AG04450 (cell line): ENCODE measurements at regions not wholly inside any gene's neighbourhood (a gene's known extent, or its start where the extent isn't known, plus 50 kb on each side); places are given as distances from the start of the nearest gene placed in this dataset.
"Not testable (repeated sequence)": the region's sequence is repeated elsewhere in the genome, so short reads cannot be mapped to it uniquely, and the experiment has no call there.

Source experiments
- CTCF ChIA-PET: fragments of 300-600, 350-600 bp; formaldehyde crosslinking; extraction: SDS; loops from one replicate; lab custom pipeline; 2022; ENCODE audit warnings: antibody characterized with exemption, inconsistent platforms; lab: Charles Lee
- POLR2A ChIA-PET: fragments of 350-600 bp; formaldehyde crosslinking; extraction: SDS; loops from one replicate; lab custom pipeline; 2021; ENCODE audit warnings: antibody characterized with exemption, inconsistent platforms; lab: Yijun Ruan, JAX
- DNase-seq: peaks from one replicate; pipeline ENCODE4 v3.0.0-alpha.2; 2011; ENCODE audit warnings: low read depth, low spot score
- H3K27ac ChIP-seq: one replicate; pipeline ENCODE4 v1.5.1; 2012; ENCODE audit warnings: low read depth, low read length, control low read depth
- H3K27me3 ChIP-seq: one replicate; pipeline ENCODE4 v1.6.0; 2012; ENCODE audit warnings: low read length; ENCODE audit not compliant: control insufficient read depth, insufficient read depth
- H3K4me3 ChIP-seq: 2 replicates; pipeline ENCODE4 v1.5.1; 2011; ENCODE audit warnings: mild to moderate bottlenecking, low read depth, low read length, control low read depth
- H3K9me3 ChIP-seq: 2 replicates; pipeline ENCODE4 v1.5.1; 2012; ENCODE audit warnings: low read length; ENCODE audit not compliant: control insufficient read depth, insufficient read depth
- TF ChIP-seq, protein P1 (sequence below): IDR thresholded peaks from 2 replicates; pipeline ENCODE4 v1.5.1; 2011; ENCODE audit warnings: low read depth, low read length, control low read depth, inconsistent platforms

DNA sequence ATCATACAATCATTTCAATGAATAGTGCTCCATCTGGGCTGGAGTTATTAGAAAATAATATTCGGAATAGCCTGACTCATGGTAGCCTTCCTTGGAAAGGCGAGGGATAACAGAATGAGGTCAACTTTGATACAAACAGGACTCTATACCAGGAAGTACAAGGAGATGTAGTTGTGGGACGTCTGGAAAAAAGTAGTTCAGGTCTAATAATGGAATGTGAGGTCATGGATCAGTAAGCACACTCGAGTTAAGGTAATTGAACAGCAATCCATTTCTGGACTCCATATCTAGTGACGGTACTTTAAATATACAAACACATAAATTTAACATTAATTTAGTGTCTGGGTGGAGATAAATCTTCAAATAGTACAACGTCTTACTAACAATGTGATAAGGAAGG is 1204.0 kb upstream of the ADGRB3 start:
- Histone ChIP-seq H3K4me3 (no peak overlapping the region), H3K27ac (no peak overlapping the region), H3K27me3 (no peaks in the 10 kb centered on the region), H3K9me3 (peaks cover 3% of the 10 kb centered on the region; the same call in 1 of the 2 replicates)
- DNase-seq, result no peak
- ChIA-PET POLR2A (no interaction called here), CTCF (no interaction called here)
- TF ChIP-seq, protein P1, sequence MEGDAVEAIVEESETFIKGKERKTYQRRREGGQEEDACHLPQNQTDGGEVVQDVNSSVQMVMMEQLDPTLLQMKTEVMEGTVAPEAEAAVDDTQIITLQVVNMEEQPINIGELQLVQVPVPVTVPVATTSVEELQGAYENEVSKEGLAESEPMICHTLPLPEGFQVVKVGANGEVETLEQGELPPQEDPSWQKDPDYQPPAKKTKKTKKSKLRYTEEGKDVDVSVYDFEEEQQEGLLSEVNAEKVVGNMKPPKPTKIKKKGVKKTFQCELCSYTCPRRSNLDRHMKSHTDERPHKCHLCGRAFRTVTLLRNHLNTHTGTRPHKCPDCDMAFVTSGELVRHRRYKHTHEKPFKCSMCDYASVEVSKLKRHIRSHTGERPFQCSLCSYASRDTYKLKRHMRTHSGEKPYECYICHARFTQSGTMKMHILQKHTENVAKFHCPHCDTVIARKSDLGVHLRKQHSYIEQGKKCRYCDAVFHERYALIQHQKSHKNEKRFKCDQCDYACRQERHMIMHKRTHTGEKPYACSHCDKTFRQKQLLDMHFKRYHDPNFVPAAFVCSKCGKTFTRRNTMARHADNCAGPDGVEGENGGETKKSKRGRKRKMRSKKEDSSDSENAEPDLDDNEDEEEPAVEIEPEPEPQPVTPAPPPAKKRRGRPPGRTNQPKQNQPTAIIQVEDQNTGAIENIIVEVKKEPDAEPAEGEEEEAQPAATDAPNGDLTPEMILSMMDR, result no peak

DNA sequence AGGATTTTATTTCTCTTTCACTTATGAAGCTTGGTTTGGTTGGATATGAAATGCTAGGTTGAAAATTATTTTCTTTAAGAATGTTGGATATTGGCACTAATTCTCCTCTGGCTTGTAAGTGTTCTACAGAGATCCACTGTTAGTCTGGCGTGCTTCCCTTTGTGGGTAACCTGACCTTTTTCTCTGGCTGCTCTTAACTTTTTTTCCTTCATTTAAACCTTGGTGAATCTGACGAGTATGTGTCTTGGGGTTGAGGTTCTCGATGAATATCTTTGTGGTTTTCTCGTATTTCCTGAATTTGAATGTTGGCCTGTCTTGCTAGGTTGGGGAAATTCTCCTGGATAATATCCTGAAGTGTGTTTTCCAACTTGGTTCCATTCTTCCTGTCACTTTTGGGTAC is 1208.4 kb upstream of the ADGRB3 start:
- H3K4me3 ChIP-seq, H3K27me3 ChIP-seq, H3K27ac ChIP-seq, H3K9me3 ChIP-seq, CTCF ChIA-PET, DNase-seq, POLR2A ChIA-PET: not testable (repeated sequence)

DNA sequence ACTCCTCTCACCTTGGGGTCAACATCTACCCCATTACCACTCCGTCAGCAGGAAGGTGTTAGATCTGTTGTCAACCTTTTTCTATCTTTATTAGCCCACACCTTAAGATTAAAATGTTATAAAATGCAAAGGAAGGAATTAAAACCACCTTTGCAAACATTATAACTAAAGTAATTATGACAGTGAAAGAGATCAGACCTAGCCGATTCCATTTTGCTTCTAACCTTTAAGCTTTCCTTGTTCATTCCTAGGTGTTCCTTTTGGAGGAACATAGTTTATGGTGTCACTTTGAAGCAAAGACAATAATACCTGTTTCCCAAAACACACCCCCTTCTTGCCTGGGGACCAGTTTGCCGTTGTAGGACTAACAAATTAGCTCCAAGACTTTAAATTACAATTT is 1223.0 kb upstream of the ADGRB3 start:
- H3K4me3 ChIP-seq, result no peak overlapping the region
- CTCF ChIA-PET, result no interaction called here
- H3K27me3 ChIP-seq, result no peaks in the 10 kb centered on the region
- DNase-seq, result no peak
- POLR2A ChIA-PET, result no interaction called here
- H3K27ac ChIP-seq, result no peak overlapping the region
- TF ChIP-seq, protein P1, result no peak
- no peaks in the 10 kb centered on the region for H3K9me3 ChIP-seq

DNA sequence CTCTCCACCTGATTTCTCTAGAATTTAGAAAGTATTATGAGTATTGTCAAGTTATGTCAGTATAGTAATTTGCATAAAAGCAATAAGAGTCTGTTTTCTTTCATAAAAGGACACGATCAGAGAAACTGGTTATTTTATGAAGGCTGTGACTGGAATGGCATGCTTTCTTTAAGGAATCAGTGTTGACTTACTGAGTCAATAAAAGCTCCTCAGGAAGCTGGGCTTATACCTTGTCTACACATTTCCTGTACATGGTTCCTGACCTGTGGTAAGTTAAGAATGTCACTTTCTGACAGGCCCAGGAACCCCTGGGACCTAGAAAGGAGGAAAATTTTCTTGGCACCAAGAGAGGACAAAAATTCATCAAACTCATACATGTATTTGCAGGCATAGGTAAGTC is 1224.0 kb upstream of the ADGRB3 start:
- Histone ChIP-seq H3K27me3 (no peaks in the 10 kb centered on the region), H3K4me3 (no peak overlapping the region), H3K9me3 (no peaks in the 10 kb centered on the region), H3K27ac (no peak overlapping the region)
- POLR2A ChIA-PET, result no interaction called here
- CTCF ChIA-PET, result no interaction called here
- DNase-seq, result no peak
- TF ChIP-seq, protein P1, result no peak

DNA sequence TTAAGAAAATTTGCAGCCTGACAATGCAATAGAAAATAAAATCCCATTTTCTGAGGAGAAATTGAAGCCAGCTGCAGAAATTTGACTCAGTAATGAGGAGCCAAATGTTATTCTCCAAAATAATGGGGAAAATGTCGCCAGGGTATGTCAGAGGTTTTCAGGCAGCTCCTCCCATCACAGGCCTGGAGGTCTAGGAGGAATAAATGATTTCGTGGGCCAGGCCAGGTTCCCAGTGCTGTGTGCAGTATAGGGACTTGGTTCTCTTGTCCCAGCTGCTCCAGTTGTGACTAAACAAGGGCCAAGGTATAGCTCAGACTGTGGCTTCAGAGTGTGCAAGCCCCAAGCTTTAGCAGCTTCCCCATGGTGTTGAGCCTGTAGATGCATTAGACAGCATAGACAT is 1240.8 kb upstream of the ADGRB3 start:
- Histone ChIP-seq H3K9me3 (no peaks in the 10 kb centered on the region; the same call in 1 of the 2 replicates), H3K27ac (no peak overlapping the region), H3K4me3 (no peak overlapping the region), H3K27me3 (no peaks in the 10 kb centered on the region)
- TF ChIP-seq, protein P1, result no peak
- POLR2A ChIA-PET, result no interaction called here
- no peak for DNase-seq
- CTCF ChIA-PET, result no interaction called here

DNA sequence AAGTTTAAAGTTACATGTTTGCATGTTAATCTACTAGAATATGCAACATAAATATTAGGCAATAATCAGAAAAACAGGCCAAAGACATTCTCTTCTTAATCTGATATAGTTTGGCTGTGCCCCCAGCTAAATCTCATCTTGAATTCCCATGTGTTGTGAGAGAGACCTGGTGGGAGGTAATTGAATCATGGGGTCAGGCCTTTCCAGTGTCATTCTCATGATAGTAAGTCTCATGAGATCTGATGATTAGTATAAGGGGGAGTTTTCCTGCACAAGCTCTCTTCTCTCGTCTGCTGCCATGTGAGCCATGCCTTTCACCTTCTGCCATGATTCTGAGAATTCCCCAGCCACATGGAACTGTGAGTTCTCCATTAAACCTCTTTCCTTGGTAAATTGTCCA is 1241.7 kb upstream of the ADGRB3 start:
- no peak for DNase-seq
- POLR2A ChIA-PET, result no interaction called here
- TF ChIP-seq, protein P1, result no peak
- H3K27me3 ChIP-seq, result no peaks in the 10 kb centered on the region
- H3K9me3 ChIP-seq, result no peaks in the 10 kb centered on the region; the same call in 1 of the 2 replicates
- no peak overlapping the region for H3K27ac ChIP-seq
- CTCF ChIA-PET, result no interaction called here
- no peak overlapping the region for H3K4me3 ChIP-seq
